Peyer's patch (tissue), 4 donors: ENCODE measurements at regions not wholly inside any gene's neighbourhood (a gene's known extent, or its start where the extent isn't known, plus 50 kb on each side); places are given as distances from the start of the nearest gene placed in this dataset.

Source experiments
- DNase-seq, 3 donors: peaks; one replicate each; pipeline ENCODE4 v3.0.0-alpha.2; 2017 to 2019
- H3K27ac ChIP-seq, 4 donors: fragments of 200-600 bp; sonication (generic); one replicate each; pipeline ENCODE4 v1.5.1; 2016 to 2019
- H3K27me3 ChIP-seq, 2 donors: fragments of 200-600 bp; sonication (generic); one replicate each; pipeline ENCODE4 v1.5.1; 2019
- H3K36me3 ChIP-seq, 3 donors: fragments of 200-600 bp; sonication (generic); one replicate each; pipeline ENCODE4 v1.5.1; 2016 to 2019
- H3K4me1 ChIP-seq, 4 donors: fragments of 200-600 bp; sonication (generic); one replicate each; pipeline ENCODE4 v1.5.1; 2016 to 2019
- H3K4me3 ChIP-seq, 4 donors: fragments of 200-600 bp; sonication (generic); 1 replicate in 3 of 4; 2 replicates in 1 of 4; pipeline ENCODE4 v1.5.1; 2016 to 2019; ENCODE audit warnings: mild to moderate bottlenecking in 1 of 4
- H3K9me3 ChIP-seq, 4 donors: fragments of 200-600 bp; sonication (generic); one replicate each; pipeline ENCODE4 v1.5.1; 2016 to 2019; ENCODE audit warnings: mild to moderate bottlenecking in 1 of 4
- POLR2A ChIP-seq, 2 donors: fragments of 450-650 bp; IDR thresholded peaks; one replicate each; pipeline ENCODE4 v1.5.1; 2017; ENCODE audit warnings: antibody characterized with exemption in 2 of 2, mild to moderate bottlenecking in 2 of 2, moderate library complexity in 2 of 2
- TF ChIP-seq, protein P1 (sequence below), 6 experiments: fragments of 450-650 bp in 4 of 6; fragments of 200-600 bp in 2 of 6; sonication (generic) in 1 of 6; IDR thresholded peaks; one replicate each; pipeline ENCODE4 v1.5.1; 2017 to 2019; ENCODE audit warnings: antibody characterized with exemption in 6 of 6, mild to moderate bottlenecking in 3 of 6, moderate library complexity in 1 of 6

DNA sequence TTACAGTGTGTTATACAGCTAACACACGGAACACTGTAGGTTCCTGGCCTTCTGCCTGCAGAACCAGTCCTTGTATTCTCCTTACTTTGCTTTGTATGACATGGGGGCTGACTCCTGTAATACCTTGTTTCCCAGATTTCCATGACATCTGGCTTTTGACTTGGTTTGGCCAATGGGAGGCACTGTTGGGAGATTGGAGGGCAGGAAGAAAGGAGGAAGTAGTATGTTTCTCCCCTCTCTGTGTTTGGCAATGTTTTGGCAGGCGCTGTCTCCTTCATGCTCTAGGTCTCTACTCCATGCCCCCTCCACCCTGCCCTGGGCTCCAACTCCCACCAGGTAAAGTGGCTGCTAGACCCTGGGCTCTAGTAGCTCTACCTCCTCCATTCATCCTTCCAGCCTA lies 331.1 kb upstream of the SLC14A2 start:
- H3K27ac ChIP-seq, result no peak overlapping the region
- TF ChIP-seq POLR2A (IDR thresholded peaks at IDR 0.05), result no peak
- TF ChIP-seq, protein P1, sequence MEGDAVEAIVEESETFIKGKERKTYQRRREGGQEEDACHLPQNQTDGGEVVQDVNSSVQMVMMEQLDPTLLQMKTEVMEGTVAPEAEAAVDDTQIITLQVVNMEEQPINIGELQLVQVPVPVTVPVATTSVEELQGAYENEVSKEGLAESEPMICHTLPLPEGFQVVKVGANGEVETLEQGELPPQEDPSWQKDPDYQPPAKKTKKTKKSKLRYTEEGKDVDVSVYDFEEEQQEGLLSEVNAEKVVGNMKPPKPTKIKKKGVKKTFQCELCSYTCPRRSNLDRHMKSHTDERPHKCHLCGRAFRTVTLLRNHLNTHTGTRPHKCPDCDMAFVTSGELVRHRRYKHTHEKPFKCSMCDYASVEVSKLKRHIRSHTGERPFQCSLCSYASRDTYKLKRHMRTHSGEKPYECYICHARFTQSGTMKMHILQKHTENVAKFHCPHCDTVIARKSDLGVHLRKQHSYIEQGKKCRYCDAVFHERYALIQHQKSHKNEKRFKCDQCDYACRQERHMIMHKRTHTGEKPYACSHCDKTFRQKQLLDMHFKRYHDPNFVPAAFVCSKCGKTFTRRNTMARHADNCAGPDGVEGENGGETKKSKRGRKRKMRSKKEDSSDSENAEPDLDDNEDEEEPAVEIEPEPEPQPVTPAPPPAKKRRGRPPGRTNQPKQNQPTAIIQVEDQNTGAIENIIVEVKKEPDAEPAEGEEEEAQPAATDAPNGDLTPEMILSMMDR (IDR thresholded peaks at IDR 0.05), result no peak
- no peaks in the 10 kb centered on the region for H3K36me3 ChIP-seq
- H3K4me3 ChIP-seq, result no peak overlapping the region
- no peaks in the 10 kb centered on the region for H3K4me1 ChIP-seq
- no peak for DNase-seq
- H3K27me3 ChIP-seq, result no peaks in the 10 kb centered on the region
- no peaks in the 10 kb centered on the region for H3K9me3 ChIP-seq

DNA sequence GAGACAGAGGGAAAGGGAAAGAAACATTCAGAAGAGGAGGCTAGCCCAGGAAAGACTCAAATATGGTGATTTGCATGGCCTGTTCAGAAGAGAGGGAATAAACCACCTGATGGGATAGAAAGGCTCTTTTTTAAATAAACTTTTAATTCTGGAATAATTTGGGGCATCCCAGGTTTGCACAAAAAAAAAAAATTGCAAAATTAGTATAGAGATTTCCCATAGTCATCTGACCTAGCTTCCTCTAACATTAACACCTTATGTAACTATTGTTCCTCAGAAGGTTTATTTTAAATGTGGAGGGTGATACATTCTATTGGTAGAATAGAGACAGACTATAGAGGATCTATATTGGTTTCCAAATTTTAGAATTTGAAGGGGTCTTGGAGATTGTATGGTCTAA lies 330.4 kb upstream of the SLC14A2 start:
- no peak for TF ChIP-seq POLR2A (IDR thresholded peaks at IDR 0.05)
- TF ChIP-seq, protein P1 (IDR thresholded peaks at IDR 0.05), result no peak
- DNase-seq, result no peak
- Histone ChIP-seq H3K9me3 (no peaks in the 10 kb centered on the region), H3K4me3 (no peak overlapping the region), H3K27ac (no peak overlapping the region), H3K4me1 (no peaks in the 10 kb centered on the region), H3K27me3 (no peaks in the 10 kb centered on the region), H3K36me3 (no peaks in the 10 kb centered on the region)

DNA sequence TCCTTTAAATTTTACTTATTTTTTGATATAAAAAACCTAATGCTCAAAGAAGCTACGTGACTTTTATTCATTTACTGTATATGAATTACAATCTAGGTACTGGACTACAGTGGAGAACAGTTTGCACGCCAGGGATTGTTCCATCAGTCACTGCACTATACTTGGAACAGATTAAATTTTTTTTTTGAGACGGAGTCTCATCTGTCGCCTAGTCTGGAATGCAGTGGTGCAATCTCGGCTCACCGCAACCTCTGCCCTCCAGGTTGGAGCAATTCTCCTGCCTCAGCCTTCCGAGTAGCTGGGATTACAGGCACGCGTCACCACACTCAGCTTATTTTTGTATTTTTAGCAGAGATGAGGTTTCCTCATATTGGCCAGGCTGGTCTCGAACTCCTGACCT lies 330.0 kb upstream of the SLC14A2 start:
- Histone ChIP-seq H3K4me3 (no peak overlapping the region), H3K9me3 (no peaks in the 10 kb centered on the region), H3K27me3 (no peaks in the 10 kb centered on the region), H3K27ac (no peak overlapping the region), H3K4me1 (no peaks in the 10 kb centered on the region), H3K36me3 (no peaks in the 10 kb centered on the region)
- TF ChIP-seq POLR2A (IDR thresholded peaks at IDR 0.05), result no peak
- DNase-seq, result no peak

DNA sequence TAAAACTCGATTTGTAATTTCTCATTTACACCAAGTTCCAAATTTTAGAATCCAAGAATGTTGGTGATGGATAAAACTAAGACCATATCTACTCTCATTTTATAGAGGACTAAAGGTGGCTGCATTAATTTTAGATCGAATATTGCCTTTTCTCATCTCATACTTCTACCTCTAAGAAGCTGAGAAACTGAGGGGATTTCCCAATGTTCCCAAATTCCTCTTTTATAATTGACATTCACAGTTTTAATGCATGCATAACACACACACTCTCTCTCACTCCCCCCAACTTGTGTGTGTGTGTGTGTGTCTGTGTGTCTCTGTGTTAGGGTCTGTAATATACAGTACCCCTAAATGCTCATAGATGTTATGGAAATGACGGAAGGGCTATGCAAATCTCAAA lies 328.8 kb upstream of the SLC14A2 start:
- no peak for DNase-seq
- no peak for TF ChIP-seq POLR2A (IDR thresholded peaks at IDR 0.05)
- TF ChIP-seq, protein P1 (IDR thresholded peaks at IDR 0.05), result no peak
- Histone ChIP-seq H3K27ac (no peak overlapping the region), H3K36me3 (no peaks in the 10 kb centered on the region), H3K27me3 (no peaks in the 10 kb centered on the region), H3K4me3 (no peak overlapping the region), H3K9me3 (no peaks in the 10 kb centered on the region), H3K4me1 (no peaks in the 10 kb centered on the region)

DNA sequence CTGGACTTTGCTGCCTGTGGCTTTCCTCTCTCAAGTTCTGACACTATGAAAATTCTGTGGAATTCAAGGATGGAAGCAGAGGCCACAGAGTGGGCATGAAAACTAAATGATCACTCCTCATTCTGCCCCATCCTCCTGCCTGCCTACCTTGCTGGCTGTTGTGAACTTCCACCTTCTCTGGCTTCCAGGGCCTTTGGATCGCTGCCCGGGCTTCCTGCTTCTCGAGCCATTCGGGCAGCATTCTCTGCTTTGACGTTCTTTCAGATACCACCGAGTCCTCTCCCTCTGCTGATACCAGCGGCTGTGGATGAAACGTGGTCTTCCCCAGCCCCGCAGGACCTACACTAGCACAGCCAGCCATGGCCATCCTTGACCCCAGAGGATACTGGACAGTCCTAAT lies 327.7 kb upstream of the SLC14A2 start:
- Histone ChIP-seq H3K4me3 (no peak overlapping the region), H3K4me1 (no peaks in the 10 kb centered on the region)
- no peak for DNase-seq

DNA sequence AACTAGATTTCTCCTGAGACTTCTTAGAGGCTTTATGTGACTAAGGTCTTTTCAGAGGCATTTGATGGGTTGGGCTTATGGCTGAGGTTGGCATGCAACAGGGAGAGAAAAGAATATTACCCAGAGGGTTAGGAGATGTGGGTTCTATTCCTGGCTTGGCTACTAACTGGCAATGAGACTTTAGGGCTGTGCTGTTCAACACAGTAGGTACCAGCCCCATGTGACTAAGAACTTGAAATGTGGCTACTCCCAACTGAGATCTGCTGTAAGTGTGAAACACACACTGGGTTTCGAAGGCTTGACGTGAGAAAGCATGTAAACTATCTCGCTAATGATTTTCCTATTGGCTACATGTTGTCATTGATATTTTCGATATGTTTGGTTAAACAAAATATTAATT lies 324.9 kb upstream of the SLC14A2 start:
- H3K4me3 ChIP-seq, result no peak overlapping the region
- H3K36me3 ChIP-seq, result no peaks in the 10 kb centered on the region
- no peak overlapping the region for H3K27ac ChIP-seq
- H3K27me3 ChIP-seq, result no peaks in the 10 kb centered on the region
- TF ChIP-seq, protein P1 (IDR thresholded peaks at IDR 0.05), result no peak
- TF ChIP-seq POLR2A (IDR thresholded peaks at IDR 0.05), result no peak
- no peaks in the 10 kb centered on the region for H3K9me3 ChIP-seq
- DNase-seq, result no peak
- H3K4me1 ChIP-seq, result no peaks in the 10 kb centered on the region

More for the DNA sequence above, 327.7 kb upstream of the SLC14A2 start:
- no peaks in the 10 kb centered on the region for H3K27me3 ChIP-seq
- TF ChIP-seq, protein P1 (IDR thresholded peaks at IDR 0.05), result no peak
- TF ChIP-seq POLR2A (IDR thresholded peaks at IDR 0.05), result no peak
- no peak overlapping the region for H3K27ac ChIP-seq
- H3K36me3 ChIP-seq, result no peaks in the 10 kb centered on the region
- no peaks in the 10 kb centered on the region for H3K9me3 ChIP-seq
